ENCODE measurements at regions not wholly inside any gene's neighbourhood (a gene's known extent, or its start where the extent isn't known, plus 50 kb on each side); places are given as distances from the start of the nearest gene placed in this dataset.

GRCh38 chr5:133830911-133831310, 137.5 kb downstream of the C5orf15 start:
- TF ChIP-seq, protein P1, sequence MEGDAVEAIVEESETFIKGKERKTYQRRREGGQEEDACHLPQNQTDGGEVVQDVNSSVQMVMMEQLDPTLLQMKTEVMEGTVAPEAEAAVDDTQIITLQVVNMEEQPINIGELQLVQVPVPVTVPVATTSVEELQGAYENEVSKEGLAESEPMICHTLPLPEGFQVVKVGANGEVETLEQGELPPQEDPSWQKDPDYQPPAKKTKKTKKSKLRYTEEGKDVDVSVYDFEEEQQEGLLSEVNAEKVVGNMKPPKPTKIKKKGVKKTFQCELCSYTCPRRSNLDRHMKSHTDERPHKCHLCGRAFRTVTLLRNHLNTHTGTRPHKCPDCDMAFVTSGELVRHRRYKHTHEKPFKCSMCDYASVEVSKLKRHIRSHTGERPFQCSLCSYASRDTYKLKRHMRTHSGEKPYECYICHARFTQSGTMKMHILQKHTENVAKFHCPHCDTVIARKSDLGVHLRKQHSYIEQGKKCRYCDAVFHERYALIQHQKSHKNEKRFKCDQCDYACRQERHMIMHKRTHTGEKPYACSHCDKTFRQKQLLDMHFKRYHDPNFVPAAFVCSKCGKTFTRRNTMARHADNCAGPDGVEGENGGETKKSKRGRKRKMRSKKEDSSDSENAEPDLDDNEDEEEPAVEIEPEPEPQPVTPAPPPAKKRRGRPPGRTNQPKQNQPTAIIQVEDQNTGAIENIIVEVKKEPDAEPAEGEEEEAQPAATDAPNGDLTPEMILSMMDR (conservative IDR thresholded peaks at IDR 0.05) = no peak
- no peak for TF ChIP-seq ZFX (IDR thresholded peaks at IDR 0.05)
